Mesenchymal stem cell (in vitro differentiated cells and primary cell): ENCODE measurements at regions not wholly inside any gene's neighbourhood (a gene's known extent, or its start where the extent isn't known, plus 50 kb on each side); places are given as distances from the start of the nearest gene placed in this dataset.
A peak's percentile ranks its signal among the peaks of the same experiment; 100 is the strongest.

ENCODE experiments used
- DNase-seq: peaks from one replicate; pipeline ENCODE4 v3.0.0-alpha.2; 2013
- H2AFZ ChIP-seq: one replicate; pipeline ENCODE4 v1.6.1; 2013; ENCODE audit warnings: low read depth, mild to moderate bottlenecking, control low read depth, inconsistent platforms, low read length, moderate library complexity
- H2AK5ac ChIP-seq: 2 replicates; pipeline ENCODE4 v1.6.1; 2013; ENCODE audit warnings: low read length, moderate library complexity, mild to moderate bottlenecking, inconsistent platforms; ENCODE audit not compliant: severe bottlenecking
- H2BK120ac ChIP-seq: one replicate; pipeline ENCODE4 v1.6.1; 2013; ENCODE audit warnings: low read depth, mild to moderate bottlenecking, inconsistent platforms, low read length, moderate library complexity
- H2BK12ac ChIP-seq, 2 experiments: one replicate each; pipeline ENCODE4 v1.6.1; 2013; ENCODE audit warnings: inconsistent platforms in 2 of 2, low read length in 2 of 2, mild to moderate bottlenecking in 2 of 2, moderate library complexity in 2 of 2, control low read depth in 1 of 2
- H2BK15ac ChIP-seq: one replicate; pipeline ENCODE4 v1.6.1; 2013; ENCODE audit warnings: mild to moderate bottlenecking, low read depth, inconsistent platforms; ENCODE audit not compliant: poor library complexity, severe bottlenecking
- H2BK5ac ChIP-seq: 2 replicates; pipeline ENCODE4 v1.6.1; 2013; ENCODE audit warnings: low read depth, mild to moderate bottlenecking, low read length, control low read depth, inconsistent platforms; ENCODE audit not compliant: poor library complexity, severe bottlenecking
- H3K14ac ChIP-seq, 2 experiments: one replicate each; pipeline ENCODE4 v1.6.1; 2013; ENCODE audit warnings: inconsistent platforms in 2 of 2, low read length in 2 of 2, control low read depth in 1 of 2, mild to moderate bottlenecking in 1 of 2, moderate library complexity in 1 of 2
- H3K18ac ChIP-seq, 2 experiments: one replicate each; pipeline ENCODE4 v1.6.1; 2013; ENCODE audit warnings: inconsistent platforms in 2 of 2, low read length in 2 of 2, control low read depth in 1 of 2, low read depth in 1 of 2, mild to moderate bottlenecking in 1 of 2
- H3K23ac ChIP-seq, 2 experiments: one replicate each; pipeline ENCODE4 v1.6.1; 2013; ENCODE audit warnings: inconsistent platforms in 2 of 2, low read length in 2 of 2, mild to moderate bottlenecking in 2 of 2, moderate library complexity in 2 of 2, control low read depth in 1 of 2
- H3K27ac ChIP-seq: 2 replicates; pipeline ENCODE4 v1.5.1; 2013; ENCODE audit warnings: mild to moderate bottlenecking, moderate library complexity, low read length, control low read depth, inconsistent platforms; ENCODE audit not compliant: poor library complexity, severe bottlenecking
- H3K27me3 ChIP-seq, 2 experiments: 2 replicates each; pipeline versions ENCODE4 v1.6.1 to v1.7.0; 2013; ENCODE audit warnings: low read length in 2 of 2, mild to moderate bottlenecking in 2 of 2, moderate library complexity in 2 of 2, control low read depth in 1 of 2, inconsistent platforms in 1 of 2; ENCODE audit not compliant: control insufficient read depth in 1 of 2, insufficient read depth in 1 of 2
- H3K36me3 ChIP-seq, 2 experiments: 2 replicates each; pipeline versions ENCODE4 v1.6.1 to v1.7.0; 2013; ENCODE audit warnings: low read length in 2 of 2, control low read depth in 1 of 2, inconsistent platforms in 1 of 2, low read depth in 1 of 2, mild to moderate bottlenecking in 1 of 2; ENCODE audit not compliant: insufficient read depth in 2 of 2, control insufficient read depth in 1 of 2
- H3K4ac ChIP-seq, 2 experiments: one replicate each; pipeline ENCODE4 v1.6.1; 2013; ENCODE audit warnings: inconsistent platforms in 2 of 2, low read length in 2 of 2, mild to moderate bottlenecking in 2 of 2, moderate library complexity in 2 of 2, control low read depth in 1 of 2, low read depth in 1 of 2
- H3K4me1 ChIP-seq: 2 replicates; pipeline ENCODE4 v1.6.1; 2013; ENCODE audit warnings: low read depth, low read length, control low read depth; ENCODE audit not compliant: control insufficient read depth, insufficient read depth
- H3K4me2 ChIP-seq: 2 replicates; pipeline ENCODE4 v1.6.1; 2013; ENCODE audit warnings: low read length, mild to moderate bottlenecking, inconsistent platforms; ENCODE audit not compliant: poor library complexity, severe bottlenecking
- H3K4me3 ChIP-seq, 2 experiments: 2 replicates each; pipeline versions ENCODE4 v1.5.1 to v1.7.0; 2013; ENCODE audit warnings: low read length in 2 of 2, mild to moderate bottlenecking in 2 of 2, control low read depth in 1 of 2, low read depth in 1 of 2; ENCODE audit not compliant: insufficient read depth in 1 of 2
- H3K79me1 ChIP-seq: replicated peaks from 2 replicates; pipeline ENCODE4 v1.6.1; 2013; ENCODE audit warnings: mild to moderate bottlenecking, control low read depth, low read length, inconsistent platforms; ENCODE audit not compliant: poor library complexity, severe bottlenecking
- H3K9ac ChIP-seq: 2 replicates; pipeline ENCODE4 v1.7.0; 2013; ENCODE audit warnings: mild to moderate bottlenecking, low read length, moderate library complexity
- H3K9me3 ChIP-seq: 2 replicates; pipeline ENCODE4 v1.7.0; 2013; ENCODE audit warnings: mild to moderate bottlenecking, low read length; ENCODE audit not compliant: control insufficient read depth
- H4K8ac ChIP-seq: one replicate; pipeline ENCODE4 v1.6.1; 2013; ENCODE audit warnings: inconsistent platforms, mild to moderate bottlenecking, low read length, moderate library complexity
- H4K91ac ChIP-seq: one replicate; pipeline ENCODE4 v1.6.1; 2013; ENCODE audit warnings: mild to moderate bottlenecking, low read length, inconsistent platforms
- WGBS: methylation state at CpG from one replicate; pipeline ENCODE4 v1.1.7; 2013; ENCODE audit warnings: mixed read lengths; 5-methylcytosine and 5-hydroxymethylcytosine counted together

DNA sequence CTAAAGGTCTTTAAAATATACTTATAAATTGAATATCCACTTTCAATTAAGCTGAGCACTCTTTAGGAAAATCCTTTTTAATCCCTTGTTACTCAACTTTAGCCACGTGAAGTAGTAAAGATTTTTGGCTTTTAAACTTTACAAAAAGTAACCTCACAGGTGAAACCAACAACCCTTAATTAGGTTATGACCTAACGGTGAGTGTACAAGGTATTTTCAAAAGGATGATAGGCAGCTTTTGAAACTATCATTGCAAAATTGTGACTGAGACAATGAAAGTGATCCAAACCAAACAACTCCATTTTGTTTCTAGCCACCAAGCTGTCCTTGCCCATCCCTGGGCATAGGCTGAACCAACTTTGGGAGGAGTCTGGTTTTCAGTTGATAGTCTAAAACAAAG is 940.2 kb downstream of the OTOL1 start:
- Histone ChIP-seq H4K91ac (no peak overlapping the region), H3K9ac (no peak overlapping the region), H3K4me2 (no peak overlapping the region), H3K23ac (no peak overlapping the region), H2AK5ac (no peak overlapping the region), H3K14ac (no peak overlapping the region), H4K8ac (no peak overlapping the region), H3K36me3 (no peaks in the 10 kb centered on the region), H3K9me3 (peaks cover 5% of the 10 kb centered on the region), H2BK15ac (no peak overlapping the region), H2BK12ac (no peak overlapping the region), H2BK5ac (no peak overlapping the region), H3K79me1 (no peaks in the 10 kb centered on the region), H3K4ac (no peak overlapping the region), H3K27ac (no peak overlapping the region), H3K18ac (no peak overlapping the region), H2BK120ac (no peak overlapping the region), H2AFZ (no peak overlapping the region), H3K27me3 (no peaks in the 10 kb centered on the region), H3K4me1 (no peaks in the 10 kb centered on the region), H3K4me3 (no peak overlapping the region)
- DNase-seq = no peak
- WGBS = 100% methylated on average over 1 of the region's 2 CpGs

DNA sequence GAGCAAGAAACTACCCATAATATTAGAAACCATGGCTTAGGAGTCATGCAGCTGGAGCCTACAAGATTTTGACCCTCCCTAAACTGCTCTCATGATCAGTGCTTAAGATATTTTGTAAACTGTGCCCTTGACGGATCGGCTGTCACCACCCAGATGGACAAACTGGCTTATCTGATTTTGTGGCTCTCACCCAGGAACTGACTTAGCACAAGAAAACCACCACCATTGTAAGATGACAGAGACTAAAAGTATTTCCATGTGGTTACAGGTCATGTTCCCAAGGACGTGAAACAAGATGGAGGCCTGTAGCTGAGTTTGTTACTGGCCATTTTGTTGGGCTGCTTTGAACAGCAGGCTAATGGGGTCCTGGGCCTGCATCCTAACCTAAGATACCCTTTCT is 940.9 kb downstream of the OTOL1 start:
- Histone ChIP-seq H3K27me3 (no peaks in the 10 kb centered on the region), H3K9me3 (no peaks in the 10 kb centered on the region), H3K18ac (no peak overlapping the region), H3K4me1 (no peaks in the 10 kb centered on the region), H3K23ac (no peak overlapping the region), H3K4ac (no peak overlapping the region), H2AFZ (no peak overlapping the region), H3K79me1 (no peaks in the 10 kb centered on the region), H3K36me3 (no peaks in the 10 kb centered on the region), H2BK5ac (no peak overlapping the region), H3K4me3 (no peak overlapping the region), H4K8ac (peak overlapping the region; percentile 23), H2BK120ac (no peak overlapping the region), H3K27ac (no peak overlapping the region), H3K4me2 (no peak overlapping the region), H4K91ac (peak overlapping the region; percentile 50), H2BK12ac (no peak overlapping the region), H2BK15ac (no peak overlapping the region), H2AK5ac (no peak overlapping the region), H3K9ac (no peak overlapping the region), H3K14ac (no peak overlapping the region)
- WGBS = 63% methylated on average over 3 of the region's 3 CpGs
- DNase-seq = peak; percentile 41

DNA sequence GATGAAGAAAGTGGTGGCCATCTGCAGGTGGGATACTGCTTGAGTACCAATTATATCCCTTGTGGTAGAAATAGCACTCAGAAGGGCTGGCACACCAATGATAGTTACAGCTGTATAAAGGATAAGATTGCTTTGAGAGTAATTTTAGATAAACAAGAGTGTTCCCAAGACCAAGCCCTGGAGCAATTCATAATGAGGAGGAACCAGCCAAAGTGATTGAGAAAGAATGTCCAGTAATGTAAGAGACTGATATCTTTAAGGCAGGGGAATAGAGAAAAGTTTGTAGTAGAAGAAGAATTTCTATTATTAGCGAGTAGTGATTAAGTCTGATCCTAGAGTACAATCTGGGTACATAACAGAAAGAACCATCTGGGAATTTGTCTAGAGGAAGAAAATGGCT is 945.1 kb downstream of the OTOL1 start:
- 53% methylated on average over 1 of the region's 1 CpG for WGBS
- H3K18ac ChIP-seq = no peak overlapping the region
- no peaks in the 10 kb centered on the region for H3K4me1 ChIP-seq
- no peak overlapping the region for H3K9ac ChIP-seq
- H3K4me2 ChIP-seq = no peak overlapping the region
- H4K91ac ChIP-seq = no peak overlapping the region
- H3K27ac ChIP-seq = no peak overlapping the region
- H2BK12ac ChIP-seq = no peak overlapping the region
- no peak overlapping the region for H2BK15ac ChIP-seq
- peak; percentile 4 for DNase-seq
- no peaks in the 10 kb centered on the region for H3K9me3 ChIP-seq
- H3K4me3 ChIP-seq = no peak overlapping the region
- H3K4ac ChIP-seq = no peak overlapping the region
- no peaks in the 10 kb centered on the region for H3K79me1 ChIP-seq
- no peak overlapping the region for H2BK5ac ChIP-seq
- H4K8ac ChIP-seq = no peak overlapping the region
- no peak overlapping the region for H3K23ac ChIP-seq
- H3K36me3 ChIP-seq = no peaks in the 10 kb centered on the region
- no peaks in the 10 kb centered on the region for H3K27me3 ChIP-seq
- H2BK120ac ChIP-seq = no peak overlapping the region
- H2AK5ac ChIP-seq = no peak overlapping the region
- H3K14ac ChIP-seq = no peak overlapping the region
- no peak overlapping the region for H2AFZ ChIP-seq

DNA sequence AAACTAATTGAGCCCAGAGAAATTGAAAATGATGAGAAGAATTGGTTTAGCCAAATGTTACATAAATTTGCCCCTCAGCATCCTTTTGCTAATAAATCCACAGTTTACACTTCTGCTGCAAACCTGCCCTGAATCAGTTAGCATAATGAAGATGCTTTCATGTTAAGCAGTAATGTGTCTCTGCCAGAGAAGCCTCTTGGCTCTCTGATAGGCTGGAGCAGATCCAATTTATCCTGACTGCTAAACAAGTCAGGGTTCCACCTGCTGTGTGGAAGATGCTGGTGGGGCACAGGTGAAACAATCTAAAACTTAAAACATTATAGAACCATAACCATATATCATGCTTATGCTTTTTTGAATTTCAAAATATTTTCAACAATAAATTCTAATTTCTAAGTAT is 946.8 kb downstream of the OTOL1 start:
- Histone ChIP-seq H3K9ac (no peak overlapping the region), H2BK15ac (no peak overlapping the region), H3K23ac (no peak overlapping the region), H2BK5ac (no peak overlapping the region), H4K8ac (no peak overlapping the region), H3K9me3 (no peaks in the 10 kb centered on the region), H3K79me1 (no peaks in the 10 kb centered on the region), H3K27me3 (no peaks in the 10 kb centered on the region), H3K4me3 (no peak overlapping the region), H2BK120ac (no peak overlapping the region), H3K4me2 (no peak overlapping the region), H4K91ac (no peak overlapping the region), H3K14ac (no peak overlapping the region), H2AK5ac (no peak overlapping the region), H2BK12ac (no peak overlapping the region), H3K4ac (no peak overlapping the region), H3K36me3 (no peaks in the 10 kb centered on the region), H2AFZ (no peak overlapping the region), H3K4me1 (no peaks in the 10 kb centered on the region), H3K27ac (no peak overlapping the region), H3K18ac (no peak overlapping the region)
- DNase-seq = no peak
